ENCODE measurements at regions not wholly inside any gene's neighbourhood (a gene's known extent, or its start where the extent isn't known, plus 50 kb on each side); places are given as distances from the start of the nearest gene placed in this dataset.

- no peak overlapping the region for H2AK5ac ChIP-seq (ENCODE audit: low read length)
- no peaks in the 10 kb centered on the region for H3K79me2 ChIP-seq (ENCODE audit: control insufficient read depth, insufficient read depth, low read length, poor library complexity)
- H3K18ac ChIP-seq (ENCODE audit: low read length) = no peak overlapping the region
- no peak overlapping the region for H3K4ac ChIP-seq (ENCODE audit: low read depth, low read length)
- no peak overlapping the region for H3K14ac ChIP-seq (ENCODE audit: low read length)
- no peak overlapping the region for H2BK120ac ChIP-seq (ENCODE audit: insufficient read depth, low read length, poor library complexity)
- no peak for DNase-seq
- no peak overlapping the region for H2AFZ ChIP-seq (ENCODE audit: insufficient read depth, low read length, poor library complexity)
- H3K27ac ChIP-seq (ENCODE audit: low read depth, low read length) = no peak overlapping the region
- no peak overlapping the region for H3K23ac ChIP-seq (ENCODE audit: low read length)
- H3K4me1 ChIP-seq (ENCODE audit: control insufficient read depth in 1 of 2, insufficient read depth in 2 of 2, low read length in 2 of 2) = no peaks in the 10 kb centered on the region
- H3K36me3 ChIP-seq (ENCODE audit: control insufficient read depth in 1 of 2, insufficient read depth in 2 of 2, low read length in 2 of 2) = no peaks in the 10 kb centered on the region
- H4K91ac ChIP-seq (ENCODE audit: low read depth, low read length) = no peak overlapping the region
- no peaks in the 10 kb centered on the region for H3K79me1 ChIP-seq (ENCODE audit: low read length)
- no peak overlapping the region for H2BK5ac ChIP-seq (ENCODE audit: low read depth, low read length, poor library complexity)
- WGBS (ENCODE audit: extremely low coverage, insufficient coverage, insufficient read length) = no CpG with 5 or more reads among the region's 7 CpGs
- no peak overlapping the region for H4K8ac ChIP-seq (ENCODE audit: low read depth, low read length)
- H3K9ac ChIP-seq (ENCODE audit: low read length) = no peak overlapping the region
- no peaks in the 10 kb centered on the region for H3K9me3 ChIP-seq (ENCODE audit: insufficient read depth, low read depth, low read length)
- H3K27me3 ChIP-seq (ENCODE audit: insufficient read depth, low read length) = no peaks in the 10 kb centered on the region
- no peak overlapping the region for H3K4me2 ChIP-seq (ENCODE audit: low read length)
- H4K12ac ChIP-seq (ENCODE audit: low read depth, low read length) = no peak overlapping the region
- H3K4me3 ChIP-seq (ENCODE audit: low read depth, low read length) = no peak overlapping the region
- no peak overlapping the region for H2BK12ac ChIP-seq (ENCODE audit: low read length)
These were observed 200.4 kb upstream of the SRRM4 start for GRCh38 chr12:118780939-118781338.

DNA sequence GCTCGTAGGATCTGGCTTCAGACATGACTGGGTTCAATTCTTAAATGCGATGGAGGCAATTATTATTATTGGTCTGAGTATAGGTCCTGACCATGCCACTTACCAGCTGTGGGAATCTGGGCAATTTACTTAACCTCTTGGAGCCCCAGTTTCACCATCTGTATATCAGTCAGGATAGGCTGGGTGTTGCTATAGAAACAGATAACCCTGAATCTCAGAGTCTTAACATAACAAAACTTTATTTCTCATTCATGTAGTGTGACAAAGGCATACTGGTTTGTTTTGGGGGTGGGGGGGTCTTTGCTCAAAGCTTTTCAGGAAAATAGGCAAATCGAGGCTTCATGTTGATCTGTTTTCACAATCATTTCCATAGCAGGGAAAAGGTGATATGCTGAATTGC lies 199.6 kb upstream of the SRRM4 start:
- Histone ChIP-seq H3K14ac (ENCODE audit: low read length) (no peak overlapping the region), H3K4ac (ENCODE audit: low read depth, low read length) (no peak overlapping the region), H3K18ac (ENCODE audit: low read length) (no peak overlapping the region), H3K27me3 (ENCODE audit: insufficient read depth, low read length) (no peaks in the 10 kb centered on the region), H3K4me1 (ENCODE audit: control insufficient read depth in 1 of 2, insufficient read depth in 2 of 2, low read length in 2 of 2) (no peaks in the 10 kb centered on the region), H2BK120ac (ENCODE audit: insufficient read depth, low read length, poor library complexity) (no peak overlapping the region), H2AFZ (ENCODE audit: insufficient read depth, low read length, poor library complexity) (no peak overlapping the region), H3K36me3 (ENCODE audit: control insufficient read depth in 1 of 2, insufficient read depth in 2 of 2, low read length in 2 of 2) (no peaks in the 10 kb centered on the region), H3K79me1 (ENCODE audit: low read length) (no peaks in the 10 kb centered on the region), H3K27ac (ENCODE audit: low read depth, low read length) (no peak overlapping the region), H2BK12ac (ENCODE audit: low read length) (no peak overlapping the region), H3K9ac (ENCODE audit: low read length) (no peak overlapping the region), H4K12ac (ENCODE audit: low read depth, low read length) (no peak overlapping the region), H3K4me2 (ENCODE audit: low read length) (no peak overlapping the region), H3K9me3 (ENCODE audit: insufficient read depth, low read depth, low read length) (no peaks in the 10 kb centered on the region), H3K4me3 (ENCODE audit: low read depth, low read length) (no peak overlapping the region), H3K79me2 (ENCODE audit: control insufficient read depth, insufficient read depth, low read length, poor library complexity) (no peaks in the 10 kb centered on the region), H4K8ac (ENCODE audit: low read depth, low read length) (no peak overlapping the region), H3K23ac (ENCODE audit: low read length) (no peak overlapping the region), H2AK5ac (ENCODE audit: low read length) (no peak overlapping the region), H2BK5ac (ENCODE audit: low read depth, low read length, poor library complexity) (no peak overlapping the region), H4K91ac (ENCODE audit: low read depth, low read length) (no peak overlapping the region)
- no peak for DNase-seq
- no CpG with 5 or more reads among the region's 3 CpGs for WGBS (ENCODE audit: extremely low coverage, insufficient coverage, insufficient read length)

DNA sequence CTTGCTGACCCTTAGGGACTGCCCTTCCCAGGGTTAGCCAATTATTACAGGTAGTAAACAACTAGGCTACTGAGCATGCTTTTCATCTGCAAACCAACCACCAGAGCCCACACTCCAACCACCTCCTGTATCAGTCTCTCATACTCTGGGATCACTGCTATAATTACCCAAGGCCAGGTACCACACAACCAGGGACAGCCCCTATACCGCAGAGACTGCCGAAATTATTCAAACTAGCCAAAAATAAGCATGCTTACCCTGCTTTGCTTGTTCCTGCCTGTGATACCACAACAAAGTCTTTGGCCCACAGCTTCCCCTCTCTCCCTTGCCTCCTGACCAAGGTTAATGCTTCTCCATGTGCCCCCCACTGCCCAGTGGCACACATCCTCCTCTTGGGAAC lies 197.6 kb upstream of the SRRM4 start:
- Histone ChIP-seq H2AK5ac (ENCODE audit: low read length) (no peak overlapping the region), H3K18ac (ENCODE audit: low read length) (no peak overlapping the region), H3K27me3 (ENCODE audit: insufficient read depth, low read length) (no peaks in the 10 kb centered on the region), H3K4ac (ENCODE audit: low read depth, low read length) (no peak overlapping the region), H2AFZ (ENCODE audit: insufficient read depth, low read length, poor library complexity) (no peak overlapping the region), H3K4me3 (ENCODE audit: low read depth, low read length) (no peak overlapping the region), H3K4me1 (ENCODE audit: control insufficient read depth in 1 of 2, insufficient read depth in 2 of 2, low read length in 2 of 2) (no peaks in the 10 kb centered on the region), H3K36me3 (ENCODE audit: control insufficient read depth in 1 of 2, insufficient read depth in 2 of 2, low read length in 2 of 2) (no peaks in the 10 kb centered on the region), H2BK5ac (ENCODE audit: low read depth, low read length, poor library complexity) (no peak overlapping the region), H4K91ac (ENCODE audit: low read depth, low read length) (no peak overlapping the region), H3K79me1 (ENCODE audit: low read length) (no peaks in the 10 kb centered on the region), H4K8ac (ENCODE audit: low read depth, low read length) (no peak overlapping the region), H3K9me3 (ENCODE audit: insufficient read depth, low read depth, low read length) (no peaks in the 10 kb centered on the region), H2BK12ac (ENCODE audit: low read length) (no peak overlapping the region), H2BK120ac (ENCODE audit: insufficient read depth, low read length, poor library complexity) (no peak overlapping the region), H3K4me2 (ENCODE audit: low read length) (no peak overlapping the region), H3K27ac (ENCODE audit: low read depth, low read length) (no peak overlapping the region), H3K14ac (ENCODE audit: low read length) (no peak overlapping the region), H3K9ac (ENCODE audit: low read length) (peak overlapping the region; percentile 71), H4K12ac (ENCODE audit: low read depth, low read length) (no peak overlapping the region), H3K23ac (ENCODE audit: low read length) (no peak overlapping the region), H3K79me2 (ENCODE audit: control insufficient read depth, insufficient read depth, low read length, poor library complexity) (no peaks in the 10 kb centered on the region)
- WGBS (ENCODE audit: extremely low coverage, insufficient coverage, insufficient read length) = no CpG with 5 or more reads among the region's 2 CpGs
- DNase-seq = no peak

- WGBS (ENCODE audit: extremely low coverage, insufficient coverage, insufficient read length) = no CpG with 5 or more reads among the region's 1 CpG
- no peak overlapping the region for H2BK12ac ChIP-seq (ENCODE audit: low read length)
- DNase-seq = no peak
- H3K14ac ChIP-seq (ENCODE audit: low read length) = no peak overlapping the region
- H3K9ac ChIP-seq (ENCODE audit: low read length) = no peak overlapping the region
- H4K91ac ChIP-seq (ENCODE audit: low read depth, low read length) = no peak overlapping the region
- H2AK5ac ChIP-seq (ENCODE audit: low read length) = no peak overlapping the region
- no peaks in the 10 kb centered on the region for H3K79me2 ChIP-seq (ENCODE audit: control insufficient read depth, insufficient read depth, low read length, poor library complexity)
- H3K18ac ChIP-seq (ENCODE audit: low read length) = no peak overlapping the region
- H3K9me3 ChIP-seq (ENCODE audit: insufficient read depth, low read depth, low read length) = no peaks in the 10 kb centered on the region
- no peak overlapping the region for H2AFZ ChIP-seq (ENCODE audit: insufficient read depth, low read length, poor library complexity)
- no peak overlapping the region for H3K4me2 ChIP-seq (ENCODE audit: low read length)
- no peak overlapping the region for H3K27ac ChIP-seq (ENCODE audit: low read depth, low read length)
- H4K8ac ChIP-seq (ENCODE audit: low read depth, low read length) = no peak overlapping the region
- no peak overlapping the region for H3K23ac ChIP-seq (ENCODE audit: low read length)
- H3K4ac ChIP-seq (ENCODE audit: low read depth, low read length) = no peak overlapping the region
- no peaks in the 10 kb centered on the region for H3K36me3 ChIP-seq (ENCODE audit: control insufficient read depth in 1 of 2, insufficient read depth in 2 of 2, low read length in 2 of 2)
- no peaks in the 10 kb centered on the region for H3K4me1 ChIP-seq (ENCODE audit: control insufficient read depth in 1 of 2, insufficient read depth in 2 of 2, low read length in 2 of 2)
- no peaks in the 10 kb centered on the region for H3K27me3 ChIP-seq (ENCODE audit: insufficient read depth, low read length)
- no peak overlapping the region for H2BK5ac ChIP-seq (ENCODE audit: low read depth, low read length, poor library complexity)
- no peak overlapping the region for H4K12ac ChIP-seq (ENCODE audit: low read depth, low read length)
- H3K79me1 ChIP-seq (ENCODE audit: low read length) = no peaks in the 10 kb centered on the region
- no peak overlapping the region for H3K4me3 ChIP-seq (ENCODE audit: low read depth, low read length)
- no peak overlapping the region for H2BK120ac ChIP-seq (ENCODE audit: insufficient read depth, low read length, poor library complexity)
These were observed 190.8 kb upstream of the SRRM4 start for GRCh38 chr12:118790578-118790977.

Data from trophoblast cell (in vitro differentiated cells and primary cell).